Liver (tissue), 3 donors: ENCODE measurements at regions not wholly inside any gene's neighbourhood (a gene's known extent, or its start where the extent isn't known, plus 50 kb on each side); places are given as distances from the start of the nearest gene placed in this dataset.

Experiments
- ATF3 ChIP-seq: IDR thresholded peaks from 2 replicates; pipeline ENCODE4 v1.6.1; 2016; ENCODE audit warnings: antibody characterized with exemption
- CTCF ChIP-seq: fragments of 150-350 bp; IDR thresholded peaks from 2 replicates; pipeline ENCODE4 v1.5.1; 2017; ENCODE audit warnings: improper control_type of control experiment, low read depth, low read length; ENCODE audit not compliant: missing input control
- GABPA ChIP-seq, 2 donors: IDR thresholded peaks in 1 of 2; conservative IDR thresholded peaks in 1 of 2; 2 replicates each; pipeline ENCODE4 v1.6.1; 2016; ENCODE audit warnings: antibody characterized with exemption in 2 of 2, mild to moderate bottlenecking in 1 of 2, moderate library complexity in 1 of 2
- REST ChIP-seq: IDR thresholded peaks from 2 replicates; pipeline ENCODE4 v1.6.1; 2016; ENCODE audit warnings: antibody characterized with exemption, mild to moderate bottlenecking
- TAF1 ChIP-seq: conservative IDR thresholded peaks from 2 replicates; pipeline ENCODE4 v1.6.1; 2016; ENCODE audit warnings: antibody characterized with exemption, mild to moderate bottlenecking
- donor health status: healthy.
- donor health status: healthy.

GRCh38 chr5:117245130-117245529 lies 670.5 kb upstream of the SEMA6A start:
- TF ChIP-seq TAF1 = no peak
- TF ChIP-seq ATF3 = no peak
- no peak for TF ChIP-seq CTCF
- no peak for TF ChIP-seq GABPA (IDR thresholded peaks at IDR 0.05 in 1 of 2, conservative IDR thresholded peaks at IDR 0.05 in 1 of 2)
- no peak for TF ChIP-seq REST
